GM19238 (cell line): ENCODE measurements at regions not wholly inside any gene's neighbourhood (a gene's known extent, or its start where the extent isn't known, plus 50 kb on each side); places are given as distances from the start of the nearest gene placed in this dataset.

Experiments
- DNase-seq: peaks from one replicate; pipeline ENCODE4 v3.0.0; 2011; ENCODE audit warnings: low spot score; ENCODE audit not compliant: insufficient read length

DNA sequence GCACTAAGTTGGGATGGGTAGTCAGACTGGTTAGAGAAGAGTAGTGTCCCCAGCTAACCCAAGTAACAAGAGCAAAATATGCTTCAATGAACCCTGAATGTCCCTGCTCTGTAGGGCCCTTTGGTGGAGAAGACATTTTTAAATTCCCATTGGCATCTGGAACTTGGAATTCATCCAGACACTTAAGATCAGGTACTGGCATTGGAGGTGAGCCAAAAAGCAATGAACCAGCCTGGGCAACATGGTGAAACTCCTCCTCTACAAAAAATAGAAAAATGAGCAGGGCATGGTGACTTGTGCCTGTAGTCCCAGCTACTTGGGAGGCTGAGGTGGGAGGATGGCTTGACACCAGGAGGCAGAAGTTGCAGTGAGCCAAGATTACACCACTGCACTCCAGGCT, 58.9 kb upstream of the ZNF618 start:
- no peak for DNase-seq

- DNase-seq, result no peak
These were observed 57.7 kb upstream of the ZNF618 start for GRCh38 chr9:113818391-113818790.

DNA sequence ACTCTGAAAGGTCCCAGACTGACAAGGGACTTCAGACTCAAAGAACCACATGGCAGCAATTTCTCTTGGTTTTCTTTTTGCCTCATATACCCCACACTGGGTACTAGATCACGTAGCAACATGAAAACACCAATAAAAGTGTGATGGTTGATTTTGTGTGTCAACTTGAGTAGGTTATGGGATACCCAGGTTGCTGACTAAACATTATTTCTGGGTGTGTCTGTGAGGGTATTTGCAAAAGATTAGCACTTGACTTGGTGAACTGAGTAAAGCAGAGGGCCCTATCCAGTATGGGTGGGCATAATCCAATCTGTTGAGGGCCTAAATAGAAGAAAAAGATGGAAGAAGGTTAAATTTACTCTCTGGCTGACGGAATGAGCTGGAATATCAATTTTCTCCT, 53.8 kb upstream of the ZNF618 start:
- DNase-seq, result no peak

DNA sequence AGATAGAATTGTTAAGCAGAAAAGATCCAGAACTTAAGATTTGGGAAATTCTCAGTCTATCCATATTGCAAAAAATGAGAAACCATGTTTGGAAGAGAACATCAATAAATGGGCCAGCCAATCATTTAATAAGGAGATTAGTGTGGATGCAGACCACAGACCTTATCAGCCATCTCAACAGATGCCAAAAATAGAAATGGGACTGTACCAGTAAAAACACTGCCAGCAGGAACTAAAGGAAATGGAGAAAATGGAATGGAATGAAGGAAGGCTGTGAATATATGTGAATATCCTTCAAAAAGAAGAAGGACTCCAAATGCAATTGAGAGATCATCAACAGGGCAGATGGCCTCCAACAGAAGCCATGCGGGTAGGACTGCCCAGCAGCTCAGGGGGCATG, 52.7 kb upstream of the ZNF618 start:
- DNase-seq, result no peak
